ENCODE measurements at regions not wholly inside any gene's neighbourhood (a gene's known extent, or its start where the extent isn't known, plus 50 kb on each side); places are given as distances from the start of the nearest gene placed in this dataset.

GRCh38 chr10:128802062-128802461 is 665.0 kb upstream of the MGMT start:
- no peaks in the 10 kb centered on the region for H3K79me1 ChIP-seq (ENCODE audit: low read depth, low read length)
- no peaks in the 10 kb centered on the region for H3K36me3 ChIP-seq (replicated peaks in 1 of 2; ENCODE audit: control insufficient read depth in 2 of 2, insufficient read depth in 2 of 2, low read length in 2 of 2)
- H2AK5ac ChIP-seq (ENCODE audit: low read depth, low read length): no peak overlapping the region
- H3K27me3 ChIP-seq (ENCODE audit: control insufficient read depth in 3 of 3, insufficient read depth in 3 of 3, low read depth in 1 of 3, low read length in 3 of 3): no peaks in the 10 kb centered on the region
- H2AFZ ChIP-seq (ENCODE audit: low read length): no peak overlapping the region
- no peak for DNase-seq (ENCODE audit: low spot score)
- H2BK12ac ChIP-seq (ENCODE audit: low read length): no peak overlapping the region
- H3K4me2 ChIP-seq (ENCODE audit: insufficient read depth, low read length, poor library complexity, severe bottlenecking): no peak overlapping the region
- H3K4me1 ChIP-seq (ENCODE audit: control insufficient read depth in 2 of 2, insufficient read depth in 1 of 2, low read depth in 1 of 2, low read length in 2 of 2): no peaks in the 10 kb centered on the region
- no peak overlapping the region for H2BK5ac ChIP-seq (ENCODE audit: low read length)
- H3K27ac ChIP-seq (replicated peaks; ENCODE audit: low read length): no peak overlapping the region
- H3K14ac ChIP-seq (ENCODE audit: low read length): no peak overlapping the region
- H2BK120ac ChIP-seq (ENCODE audit: low read depth, low read length): no peak overlapping the region
- H3K4me3 ChIP-seq (ENCODE audit: low read length in 2 of 2): no peak overlapping the region
- no peak overlapping the region for H2BK15ac ChIP-seq (ENCODE audit: low read length)
- no peak overlapping the region for H3K9ac ChIP-seq (ENCODE audit: low read depth, low read length, poor library complexity)
- H3K4ac ChIP-seq (ENCODE audit: low read length): no peak overlapping the region
- no peak overlapping the region for H4K8ac ChIP-seq (ENCODE audit: low read depth, low read length)
- no CpG with 5 or more reads among the region's 4 CpGs for WGBS, 2 donors (ENCODE audit: extremely low coverage in 2 of 2, insufficient read length in 2 of 2, insufficient replicate concordance in 1 of 2)
- no peak overlapping the region for H3K18ac ChIP-seq (ENCODE audit: low read length)
- no peak overlapping the region for H3K23ac ChIP-seq (ENCODE audit: low read depth, low read length, poor library complexity)
- H4K91ac ChIP-seq (ENCODE audit: low read depth, low read length, poor library complexity): no peak overlapping the region
- H3K9me3 ChIP-seq (replicated peaks in 1 of 2; ENCODE audit: control insufficient read depth in 2 of 2, insufficient read depth in 1 of 2, low read depth in 1 of 2, low read length in 2 of 2): no peaks in the 10 kb centered on the region

- Histone ChIP-seq H2BK15ac (ENCODE audit: low read length) (no peak overlapping the region), H3K4me2 (ENCODE audit: insufficient read depth, low read length, poor library complexity, severe bottlenecking) (no peak overlapping the region), H4K91ac (ENCODE audit: low read depth, low read length, poor library complexity) (no peak overlapping the region), H3K4me3 (ENCODE audit: low read length in 2 of 2) (no peak overlapping the region), H4K8ac (ENCODE audit: low read depth, low read length) (no peak overlapping the region), H3K18ac (ENCODE audit: low read length) (no peak overlapping the region), H3K4me1 (ENCODE audit: control insufficient read depth in 2 of 2, insufficient read depth in 1 of 2, low read depth in 1 of 2, low read length in 2 of 2) (no peaks in the 10 kb centered on the region), H3K9ac (ENCODE audit: low read depth, low read length, poor library complexity) (no peak overlapping the region), H2AFZ (ENCODE audit: low read length) (no peak overlapping the region), H3K4ac (ENCODE audit: low read length) (no peak overlapping the region), H3K9me3 (replicated peaks in 1 of 2; ENCODE audit: control insufficient read depth in 2 of 2, insufficient read depth in 1 of 2, low read depth in 1 of 2, low read length in 2 of 2) (no peaks in the 10 kb centered on the region), H3K27me3 (ENCODE audit: control insufficient read depth in 3 of 3, insufficient read depth in 3 of 3, low read depth in 1 of 3, low read length in 3 of 3) (no peaks in the 10 kb centered on the region), H3K27ac (replicated peaks; ENCODE audit: low read length) (no peak overlapping the region), H3K79me1 (ENCODE audit: low read depth, low read length) (no peaks in the 10 kb centered on the region), H2BK120ac (ENCODE audit: low read depth, low read length) (no peak overlapping the region), H3K14ac (ENCODE audit: low read length) (no peak overlapping the region), H2BK5ac (ENCODE audit: low read length) (no peak overlapping the region), H3K23ac (ENCODE audit: low read depth, low read length, poor library complexity) (no peak overlapping the region), H2BK12ac (ENCODE audit: low read length) (no peak overlapping the region), H2AK5ac (ENCODE audit: low read depth, low read length) (no peak overlapping the region), H3K36me3 (replicated peaks in 1 of 2; ENCODE audit: control insufficient read depth in 2 of 2, insufficient read depth in 2 of 2, low read length in 2 of 2) (no peaks in the 10 kb centered on the region)
- no CpG with 5 or more reads among the region's 8 CpGs for WGBS, 2 donors (ENCODE audit: extremely low coverage in 2 of 2, insufficient read length in 2 of 2, insufficient replicate concordance in 1 of 2)
- no peak for DNase-seq (ENCODE audit: low spot score)
These were observed 663.3 kb upstream of the MGMT start for GRCh38 chr10:128803790-128804189.

- no peak overlapping the region for H4K8ac ChIP-seq (ENCODE audit: low read depth, low read length)
- H2BK120ac ChIP-seq (ENCODE audit: low read depth, low read length): no peak overlapping the region
- H3K23ac ChIP-seq (ENCODE audit: low read depth, low read length, poor library complexity): no peak overlapping the region
- no peak overlapping the region for H2AK5ac ChIP-seq (ENCODE audit: low read depth, low read length)
- no peaks in the 10 kb centered on the region for H3K36me3 ChIP-seq (replicated peaks in 1 of 2; ENCODE audit: control insufficient read depth in 2 of 2, insufficient read depth in 2 of 2, low read length in 2 of 2)
- no peak overlapping the region for H3K27ac ChIP-seq (replicated peaks; ENCODE audit: low read length)
- no peak for DNase-seq (ENCODE audit: low spot score)
- no CpG with 5 or more reads among the region's 2 CpGs for WGBS, 2 donors (ENCODE audit: extremely low coverage in 2 of 2, insufficient read length in 2 of 2, insufficient replicate concordance in 1 of 2)
- H3K4me1 ChIP-seq (ENCODE audit: control insufficient read depth in 2 of 2, insufficient read depth in 1 of 2, low read depth in 1 of 2, low read length in 2 of 2): no peaks in the 10 kb centered on the region
- H3K9me3 ChIP-seq (replicated peaks in 1 of 2; ENCODE audit: control insufficient read depth in 2 of 2, insufficient read depth in 1 of 2, low read depth in 1 of 2, low read length in 2 of 2): peaks cover 0 to 2% of the 10 kb centered on the region in 2 donors
- no peaks in the 10 kb centered on the region for H3K27me3 ChIP-seq (ENCODE audit: control insufficient read depth in 3 of 3, insufficient read depth in 3 of 3, low read depth in 1 of 3, low read length in 3 of 3)
- H2BK15ac ChIP-seq (ENCODE audit: low read length): no peak overlapping the region
- H3K4me2 ChIP-seq (ENCODE audit: insufficient read depth, low read length, poor library complexity, severe bottlenecking): no peak overlapping the region
- H3K79me1 ChIP-seq (ENCODE audit: low read depth, low read length): no peaks in the 10 kb centered on the region
- H3K14ac ChIP-seq (ENCODE audit: low read length): no peak overlapping the region
- no peak overlapping the region for H2BK5ac ChIP-seq (ENCODE audit: low read length)
- H2AFZ ChIP-seq (ENCODE audit: low read length): no peak overlapping the region
- no peak overlapping the region for H3K4ac ChIP-seq (ENCODE audit: low read length)
- H4K91ac ChIP-seq (ENCODE audit: low read depth, low read length, poor library complexity): no peak overlapping the region
- no peak overlapping the region for H3K4me3 ChIP-seq (ENCODE audit: low read length in 2 of 2)
- no peak overlapping the region for H3K18ac ChIP-seq (ENCODE audit: low read length)
- no peak overlapping the region for H3K9ac ChIP-seq (ENCODE audit: low read depth, low read length, poor library complexity)
- H2BK12ac ChIP-seq (ENCODE audit: low read length): no peak overlapping the region
These were observed 662.6 kb upstream of the MGMT start for GRCh38 chr10:128804411-128804810.

GRCh38 chr10:128808921-128809440 is 658.1 kb upstream of the MGMT start:
- Histone ChIP-seq H2AK5ac (ENCODE audit: low read depth, low read length) (no peak overlapping the region), H3K9ac (ENCODE audit: low read depth, low read length, poor library complexity) (no peak overlapping the region), H3K4me1 (ENCODE audit: control insufficient read depth in 2 of 2, insufficient read depth in 1 of 2, low read depth in 1 of 2, low read length in 2 of 2) (peaks cover 0 to 3% of the 10 kb centered on the region in 2 donors), H3K9me3 (replicated peaks in 1 of 2; ENCODE audit: control insufficient read depth in 2 of 2, insufficient read depth in 1 of 2, low read depth in 1 of 2, low read length in 2 of 2) (peaks cover 0 to 2% of the 10 kb centered on the region in 2 donors), H3K4me2 (ENCODE audit: insufficient read depth, low read length, poor library complexity, severe bottlenecking) (no peak overlapping the region), H3K4ac (ENCODE audit: low read length) (no peak overlapping the region), H2BK5ac (ENCODE audit: low read length) (no peak overlapping the region), H3K79me1 (ENCODE audit: low read depth, low read length) (no peaks in the 10 kb centered on the region), H4K91ac (ENCODE audit: low read depth, low read length, poor library complexity) (no peak overlapping the region), H2BK120ac (ENCODE audit: low read depth, low read length) (no peak overlapping the region), H4K8ac (ENCODE audit: low read depth, low read length) (no peak overlapping the region), H3K23ac (ENCODE audit: low read depth, low read length, poor library complexity) (no peak overlapping the region), H3K36me3 (replicated peaks in 1 of 2; ENCODE audit: control insufficient read depth in 2 of 2, insufficient read depth in 2 of 2, low read length in 2 of 2) (no peaks in the 10 kb centered on the region), H2BK12ac (ENCODE audit: low read length) (no peak overlapping the region), H3K4me3 (ENCODE audit: low read length in 2 of 2) (no peak overlapping the region), H3K27ac (replicated peaks; ENCODE audit: low read length) (no peak overlapping the region), H2BK15ac (ENCODE audit: low read length) (no peak overlapping the region), H2AFZ (ENCODE audit: low read length) (no peak overlapping the region), H3K27me3 (ENCODE audit: control insufficient read depth in 3 of 3, insufficient read depth in 3 of 3, low read depth in 1 of 3, low read length in 3 of 3) (no peaks in the 10 kb centered on the region), H3K14ac (ENCODE audit: low read length) (no peak overlapping the region), H3K18ac (ENCODE audit: low read length) (no peak overlapping the region)
- no peak for DNase-seq (ENCODE audit: low spot score)
- no CpG with 5 or more reads among the region's 4 CpGs for WGBS, 2 donors (ENCODE audit: extremely low coverage in 2 of 2, insufficient read length in 2 of 2, insufficient replicate concordance in 1 of 2)

All from neuronal stem cell (in vitro differentiated cells).